Ishikawa (cell line): ENCODE measurements at regions not wholly inside any gene's neighbourhood (a gene's known extent, or its start where the extent isn't known, plus 50 kb on each side); places are given as distances from the start of the nearest gene placed in this dataset.

Experiments
- CEBPB ChIP-seq: IDR thresholded peaks from 2 replicates; pipeline ENCODE4 v1.6.1; 2012
- CREB1 ChIP-seq: IDR thresholded peaks from 2 replicates; pipeline ENCODE4 v1.6.1; 2012; ENCODE audit warnings: low read depth
- EGR1 ChIP-seq: IDR thresholded peaks from 2 replicates; pipeline ENCODE4 v1.6.1; 2012
- EP300 ChIP-seq: IDR thresholded peaks from 2 replicates; pipeline ENCODE4 v1.6.1; 2012; ENCODE audit warnings: borderline replicate concordance
- FOXM1 ChIP-seq: IDR thresholded peaks from 2 replicates; pipeline ENCODE4 v1.6.1; 2012; ENCODE audit warnings: low read depth, borderline replicate concordance
- NFIC ChIP-seq: IDR thresholded peaks from 2 replicates; pipeline ENCODE4 v1.6.1; 2012
- RAD21 ChIP-seq: IDR thresholded peaks from 2 replicates; pipeline ENCODE4 v1.6.1; 2012; ENCODE audit warnings: low read depth
- REST ChIP-seq: IDR thresholded peaks from 2 replicates; pipeline ENCODE4 v1.6.1; 2012; ENCODE audit warnings: low read depth, mild to moderate bottlenecking
- TAF1 ChIP-seq: IDR thresholded peaks from 2 replicates; pipeline ENCODE4 v1.6.1; 2012; ENCODE audit warnings: low read depth, mild to moderate bottlenecking
- TCF12 ChIP-seq: IDR thresholded peaks from 2 replicates; pipeline ENCODE4 v1.6.1; 2012; ENCODE audit warnings: low read depth
- TEAD4 ChIP-seq: IDR thresholded peaks from 2 replicates; pipeline ENCODE4 v1.6.1; 2012
- USF1 ChIP-seq: IDR thresholded peaks from 2 replicates; pipeline ENCODE4 v1.6.1; 2012
- YY1 ChIP-seq: IDR thresholded peaks from 2 replicates; pipeline ENCODE4 v1.6.1; 2012; ENCODE audit warnings: low read depth
- ZBTB7A ChIP-seq: IDR thresholded peaks from 2 replicates; pipeline ENCODE4 v1.6.1; 2012; ENCODE audit warnings: low read depth
- TF ChIP-seq, protein P1 (sequence below): IDR thresholded peaks from 2 replicates; pipeline ENCODE4 v1.6.1; 2012

- TF ChIP-seq NFIC, result no peak
- no peak for TF ChIP-seq CREB1
- no peak for TF ChIP-seq TAF1
- TF ChIP-seq, protein P1, sequence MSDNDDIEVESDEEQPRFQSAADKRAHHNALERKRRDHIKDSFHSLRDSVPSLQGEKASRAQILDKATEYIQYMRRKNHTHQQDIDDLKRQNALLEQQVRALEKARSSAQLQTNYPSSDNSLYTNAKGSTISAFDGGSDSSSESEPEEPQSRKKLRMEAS, result no peak
- TF ChIP-seq YY1, result no peak
- no peak for TF ChIP-seq TCF12
- no peak for TF ChIP-seq EP300
These were observed 366.5 kb downstream of the CHSY3 start for GRCh38 chr5:130270786-130271185.

- no peak for TF ChIP-seq CREB1
- TF ChIP-seq, protein P1, result no peak
- TF ChIP-seq REST, result no peak
- no peak for TF ChIP-seq ZBTB7A
- no peak for TF ChIP-seq CEBPB
- no peak for TF ChIP-seq EGR1
- no peak for TF ChIP-seq FOXM1
- no peak for TF ChIP-seq TEAD4
- TF ChIP-seq USF1, result no peak
- TF ChIP-seq TAF1, result no peak
- TF ChIP-seq RAD21, result no peak
- TF ChIP-seq EP300, result no peak
- no peak for TF ChIP-seq YY1
- no peak for TF ChIP-seq TCF12
- TF ChIP-seq NFIC, result no peak
These were observed 364.2 kb downstream of the CHSY3 start for GRCh38 chr5:130268489-130268888.

GRCh38 chr5:130267926-130268325, 363.7 kb downstream of the CHSY3 start:
- TF ChIP-seq RAD21, result no peak

DNA sequence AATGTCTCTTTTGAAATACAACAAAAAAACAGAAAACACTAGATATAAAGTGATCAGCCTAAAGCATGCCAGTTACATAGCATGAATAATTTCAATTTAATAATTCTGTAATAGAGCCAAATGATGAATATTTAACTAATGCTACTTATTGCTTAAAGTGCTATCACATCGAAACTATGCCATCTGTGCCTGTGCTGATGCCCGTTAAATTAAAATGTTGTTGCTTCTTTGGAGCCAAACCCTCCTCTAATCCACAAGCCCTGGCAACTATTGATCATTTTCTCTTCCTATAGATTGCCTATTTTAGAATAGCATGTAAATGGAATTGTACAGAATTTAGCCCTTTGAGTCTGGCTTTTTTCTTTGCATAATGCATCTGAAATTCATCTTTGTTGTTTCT, 356.2 kb downstream of the CHSY3 start:
- no peak for TF ChIP-seq TEAD4
- no peak for TF ChIP-seq YY1
- no peak for TF ChIP-seq CREB1
- no peak for TF ChIP-seq FOXM1
- no peak for TF ChIP-seq REST
- TF ChIP-seq RAD21, result no peak
- TF ChIP-seq ZBTB7A, result no peak
- TF ChIP-seq USF1, result no peak
- no peak for TF ChIP-seq NFIC
- TF ChIP-seq CEBPB, result no peak
- no peak for TF ChIP-seq EP300
- TF ChIP-seq TCF12, result no peak
- no peak for TF ChIP-seq TAF1
- TF ChIP-seq, protein P1, result no peak
- TF ChIP-seq EGR1, result no peak

DNA sequence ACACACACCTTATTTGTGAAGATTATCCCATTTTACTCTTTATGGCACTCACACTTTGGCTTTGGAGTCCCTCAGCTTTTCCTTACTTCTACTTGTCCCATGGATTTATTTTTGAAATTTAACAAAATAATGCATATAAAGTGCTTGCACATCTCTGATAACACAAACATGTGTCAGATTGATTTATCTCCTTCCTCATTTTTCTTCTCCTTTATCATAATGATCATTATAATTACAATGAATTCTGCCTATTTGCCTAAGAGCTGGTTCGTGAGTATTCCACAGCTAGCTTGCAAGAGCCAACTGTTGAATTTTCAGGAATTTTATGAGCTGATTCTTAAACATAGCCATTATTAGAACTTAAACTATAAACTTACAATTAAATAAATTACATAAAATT, 347.7 kb downstream of the CHSY3 start:
- TF ChIP-seq REST, result no peak
- no peak for TF ChIP-seq FOXM1
- no peak for TF ChIP-seq EP300
- no peak for TF ChIP-seq CREB1
- no peak for TF ChIP-seq TAF1
- no peak for TF ChIP-seq YY1
- TF ChIP-seq ZBTB7A, result no peak
- no peak for TF ChIP-seq EGR1
- no peak for TF ChIP-seq CEBPB
